ENCODE measurements at regions not wholly inside any gene's neighbourhood (a gene's known extent, or its start where the extent isn't known, plus 50 kb on each side); places are given as distances from the start of the nearest gene placed in this dataset.

- Histone ChIP-seq H3K27me3 (no peaks in the 10 kb centered on the region), H3K36me3 (no peaks in the 10 kb centered on the region), H3K27ac (no peak overlapping the region), H3K4me1 (no peaks in the 10 kb centered on the region), H3K4me3 (no peak overlapping the region), H3K9me3 (no peaks in the 10 kb centered on the region)
- TF ChIP-seq, protein P1, sequence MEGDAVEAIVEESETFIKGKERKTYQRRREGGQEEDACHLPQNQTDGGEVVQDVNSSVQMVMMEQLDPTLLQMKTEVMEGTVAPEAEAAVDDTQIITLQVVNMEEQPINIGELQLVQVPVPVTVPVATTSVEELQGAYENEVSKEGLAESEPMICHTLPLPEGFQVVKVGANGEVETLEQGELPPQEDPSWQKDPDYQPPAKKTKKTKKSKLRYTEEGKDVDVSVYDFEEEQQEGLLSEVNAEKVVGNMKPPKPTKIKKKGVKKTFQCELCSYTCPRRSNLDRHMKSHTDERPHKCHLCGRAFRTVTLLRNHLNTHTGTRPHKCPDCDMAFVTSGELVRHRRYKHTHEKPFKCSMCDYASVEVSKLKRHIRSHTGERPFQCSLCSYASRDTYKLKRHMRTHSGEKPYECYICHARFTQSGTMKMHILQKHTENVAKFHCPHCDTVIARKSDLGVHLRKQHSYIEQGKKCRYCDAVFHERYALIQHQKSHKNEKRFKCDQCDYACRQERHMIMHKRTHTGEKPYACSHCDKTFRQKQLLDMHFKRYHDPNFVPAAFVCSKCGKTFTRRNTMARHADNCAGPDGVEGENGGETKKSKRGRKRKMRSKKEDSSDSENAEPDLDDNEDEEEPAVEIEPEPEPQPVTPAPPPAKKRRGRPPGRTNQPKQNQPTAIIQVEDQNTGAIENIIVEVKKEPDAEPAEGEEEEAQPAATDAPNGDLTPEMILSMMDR (IDR thresholded peaks at IDR 0.05): no peak
- TF ChIP-seq POLR2A (IDR thresholded peaks at IDR 0.05): no peak
- intact Hi-C loops (cut with DNase I; ENCODE audit: low total_unique reads): no loop called here
- no peak for DNase-seq
Measured at GRCh38 chr7:45460379-45460778, 113.8 kb upstream of the ADCY1 start.

- Histone ChIP-seq H3K9me3 (no peaks in the 10 kb centered on the region), H3K4me1 (no peaks in the 10 kb centered on the region), H3K27me3 (no peaks in the 10 kb centered on the region), H3K4me3 (no peak overlapping the region), H3K36me3 (no peaks in the 10 kb centered on the region), H3K27ac (no peak overlapping the region)
- no peak for DNase-seq
- TF ChIP-seq POLR2A (IDR thresholded peaks at IDR 0.05): no peak
- TF ChIP-seq, protein P1 (IDR thresholded peaks at IDR 0.05): no peak
- intact Hi-C loops (cut with DNase I; ENCODE audit: low total_unique reads): no loop called here
Measured at GRCh38 chr7:45461026-45461425, 113.1 kb upstream of the ADCY1 start.

- DNase-seq: no peak
Measured at GRCh38 chr7:45469103-45469502, 105.1 kb upstream of the ADCY1 start.

GRCh38 chr7:45470031-45470430 lies 104.1 kb upstream of the ADCY1 start:
- no peaks in the 10 kb centered on the region for H3K27me3 ChIP-seq
- intact Hi-C loops (cut with DNase I; ENCODE audit: low total_unique reads): no loop called here
- TF ChIP-seq, protein P1 (IDR thresholded peaks at IDR 0.05): no peak
- no peak for TF ChIP-seq POLR2A (IDR thresholded peaks at IDR 0.05)
- no peak overlapping the region for H3K4me3 ChIP-seq
- no peak overlapping the region for H3K27ac ChIP-seq
- no peaks in the 10 kb centered on the region for H3K4me1 ChIP-seq
- DNase-seq: no peak
- no peaks in the 10 kb centered on the region for H3K9me3 ChIP-seq
- no peaks in the 10 kb centered on the region for H3K36me3 ChIP-seq

More at GRCh38 chr7:45469103-45469502, 105.1 kb upstream of the ADCY1 start:
- no peak for TF ChIP-seq POLR2A (IDR thresholded peaks at IDR 0.05)
- TF ChIP-seq, protein P1 (IDR thresholded peaks at IDR 0.05): no peak
- Histone ChIP-seq H3K4me3 (no peak overlapping the region), H3K4me1 (no peaks in the 10 kb centered on the region), H3K36me3 (no peaks in the 10 kb centered on the region), H3K9me3 (no peaks in the 10 kb centered on the region), H3K27ac (no peak overlapping the region), H3K27me3 (no peaks in the 10 kb centered on the region)
- intact Hi-C loops (cut with DNase I; ENCODE audit: low total_unique reads): no loop called here

GRCh38 chr7:45479781-45480180 lies 94.4 kb upstream of the ADCY1 start:
- TF ChIP-seq, protein P1 (IDR thresholded peaks at IDR 0.05): no peak
- no peak for TF ChIP-seq POLR2A (IDR thresholded peaks at IDR 0.05)
- H3K27ac ChIP-seq: no peak overlapping the region
- intact Hi-C loops (cut with DNase I; ENCODE audit: low total_unique reads): no loop called here
- H3K36me3 ChIP-seq: no peaks in the 10 kb centered on the region
- H3K4me3 ChIP-seq: no peak overlapping the region
- no peaks in the 10 kb centered on the region for H3K9me3 ChIP-seq
- H3K4me1 ChIP-seq: no peaks in the 10 kb centered on the region
- H3K27me3 ChIP-seq: no peaks in the 10 kb centered on the region
- DNase-seq: no peak

All from uterus (tissue), 3 donors.